ENCODE measurements at regions not wholly inside any gene's neighbourhood (a gene's known extent, or its start where the extent isn't known, plus 50 kb on each side); places are given as distances from the start of the nearest gene placed in this dataset.

- intact Hi-C loops (cut with micrococcal nuclease; ENCODE audit: unreplicated experiment): no loop called here
- Histone ChIP-seq H3K4me1 (ENCODE audit: insufficient read depth, low read length, poor library complexity, severe bottlenecking) (no peaks in the 10 kb centered on the region), H3K27me3 (replicated peaks; ENCODE audit: insufficient read depth, low read depth, low read length, poor library complexity) (no peaks in the 10 kb centered on the region), H3K4me3 (ENCODE audit: low read depth, low read length, poor library complexity, severe bottlenecking) (no peak overlapping the region), H3K36me3 (ENCODE audit: insufficient read depth, low read length, poor library complexity, severe bottlenecking) (no peaks in the 10 kb centered on the region), H3K27ac (ENCODE audit: low read depth, low read length, poor library complexity, severe bottlenecking) (no peak overlapping the region), H3K9me3 (ENCODE audit: low read depth, low read length, poor library complexity, severe bottlenecking) (no peaks in the 10 kb centered on the region)
- POLR2A ChIA-PET (ENCODE audit: low non-redundant PET): no interaction called here
- BruUV-seq (replicated peaks): no TSS peak
- no peak for DNase-seq (ENCODE audit: low spot score)
- CTCF ChIA-PET: no interaction called here
- TF ChIP-seq CTCF (conservative IDR thresholded peaks at IDR 0.05; ENCODE audit: low read depth, low read length) (no peak), EZH2 (IDR thresholded peaks at IDR 0.05; ENCODE audit: borderline replicate concordance, low read depth, low read length, poor library complexity, severe bottlenecking) (no peak)
Observed at GRCh38 chr4:13184199-13184598, 299.9 kb downstream of the RAB28 start.

- no peak for DNase-seq (ENCODE audit: low spot score)
- H3K36me3 ChIP-seq (ENCODE audit: insufficient read depth, low read length, poor library complexity, severe bottlenecking): no peaks in the 10 kb centered on the region
- TF ChIP-seq CTCF (conservative IDR thresholded peaks at IDR 0.05; ENCODE audit: low read depth, low read length) (no peak), EZH2 (IDR thresholded peaks at IDR 0.05; ENCODE audit: borderline replicate concordance, low read depth, low read length, poor library complexity, severe bottlenecking) (no peak)
- no peaks in the 10 kb centered on the region for H3K4me1 ChIP-seq (ENCODE audit: insufficient read depth, low read length, poor library complexity, severe bottlenecking)
- CTCF ChIA-PET: no interaction called here
- POLR2A ChIA-PET (ENCODE audit: low non-redundant PET): no interaction called here
- intact Hi-C loops (cut with micrococcal nuclease; ENCODE audit: unreplicated experiment): no loop called here
- H3K9me3 ChIP-seq (ENCODE audit: low read depth, low read length, poor library complexity, severe bottlenecking): no peaks in the 10 kb centered on the region
- BruUV-seq (replicated peaks): no TSS peak
- no peaks in the 10 kb centered on the region for H3K27me3 ChIP-seq (replicated peaks; ENCODE audit: insufficient read depth, low read depth, low read length, poor library complexity)
- no peak overlapping the region for H3K27ac ChIP-seq (ENCODE audit: low read depth, low read length, poor library complexity, severe bottlenecking)
- H3K4me3 ChIP-seq (ENCODE audit: low read depth, low read length, poor library complexity, severe bottlenecking): no peak overlapping the region
Observed at GRCh38 chr4:13182133-13182532, 302.0 kb downstream of the RAB28 start.

- Histone ChIP-seq H3K27me3 (replicated peaks; ENCODE audit: insufficient read depth, low read depth, low read length, poor library complexity) (no peaks in the 10 kb centered on the region), H3K27ac (ENCODE audit: low read depth, low read length, poor library complexity, severe bottlenecking) (no peak overlapping the region), H3K36me3 (ENCODE audit: insufficient read depth, low read length, poor library complexity, severe bottlenecking) (no peaks in the 10 kb centered on the region), H3K4me1 (ENCODE audit: insufficient read depth, low read length, poor library complexity, severe bottlenecking) (no peaks in the 10 kb centered on the region), H3K9me3 (ENCODE audit: low read depth, low read length, poor library complexity, severe bottlenecking) (no peaks in the 10 kb centered on the region), H3K4me3 (ENCODE audit: low read depth, low read length, poor library complexity, severe bottlenecking) (no peak overlapping the region)
- no peak for TF ChIP-seq CTCF (conservative IDR thresholded peaks at IDR 0.05; ENCODE audit: low read depth, low read length)
- TF ChIP-seq EZH2 (IDR thresholded peaks at IDR 0.05; ENCODE audit: borderline replicate concordance, low read depth, low read length, poor library complexity, severe bottlenecking): no peak
- no TSS peak for BruUV-seq (replicated peaks)
- DNase-seq (ENCODE audit: low spot score): no peak
- ChIA-PET POLR2A (ENCODE audit: low non-redundant PET) (no interaction called here), CTCF (no interaction called here)
- intact Hi-C loops (cut with micrococcal nuclease; ENCODE audit: unreplicated experiment): no loop called here
Observed at GRCh38 chr4:13181681-13182080, 302.5 kb downstream of the RAB28 start.

All from A673 (cell line).